H1 (cell line): ENCODE measurements at regions not wholly inside any gene's neighbourhood (a gene's known extent, or its start where the extent isn't known, plus 50 kb on each side); places are given as distances from the start of the nearest gene placed in this dataset.
A peak's percentile ranks its signal among the peaks of the same experiment; 100 is the strongest.

Experiments used
- CTCF ChIA-PET: fragments of 300-600 bp; sonication (Branson Sonifier 250); formaldehyde crosslinking; loops from one replicate; lab custom pipeline; 2021; ENCODE audit not compliant: partially characterized antibody; lab: Charles Lee
- POLR2A ChIA-PET: fragments of 300-600 bp; sonication (Branson Sonifier 250); formaldehyde crosslinking; loops from one replicate; lab custom pipeline; 2021; ENCODE audit warnings: inconsistent platforms; ENCODE audit not compliant: partially characterized antibody; lab: Charles Lee
- DNase-seq, 2 experiments: peaks; one replicate each; pipeline versions ENCODE4 v3.0.0 to v3.0.0-alpha.2; 2010 to 2022; ENCODE audit warnings: low spot score in 2 of 2, low read depth in 1 of 2, mixed read lengths in 1 of 2
- FAIRE-seq: peaks from 2 replicates; lab custom pipeline; 2011; peaks lifted over from hg19 to GRCh38; lab: Jason Lieb, UNC
- H2AFZ ChIP-seq: 2 replicates; pipeline ENCODE4 v1.8.1; 2012; ENCODE audit warnings: low read length, inconsistent platforms
- H2AK5ac ChIP-seq: 2 replicates; pipeline ENCODE4 v1.6.1; 2013; ENCODE audit warnings: low read depth, low read length
- H2BK120ac ChIP-seq: replicated peaks from 2 replicates; pipeline ENCODE3; 2013; ENCODE audit warnings: low read depth, low read length, inconsistent platforms
- H2BK12ac ChIP-seq: 2 replicates; pipeline ENCODE4 v1.6.1; 2013; ENCODE audit warnings: low read depth, low read length
- H2BK15ac ChIP-seq: 2 replicates; pipeline ENCODE4 v1.6.1; 2013; ENCODE audit warnings: low read length
- H2BK20ac ChIP-seq: 2 replicates; pipeline ENCODE4 v1.6.1; 2013; ENCODE audit warnings: low read length
- H2BK5ac ChIP-seq: 2 replicates; pipeline ENCODE4 v1.6.1; 2013; ENCODE audit warnings: low read depth, low read length
- H3K14ac ChIP-seq: 2 replicates; pipeline ENCODE4 v1.6.1; 2013; ENCODE audit warnings: inconsistent platforms; ENCODE audit not compliant: insufficient read length
- H3K18ac ChIP-seq: 2 replicates; pipeline ENCODE4 v1.6.1; 2013; ENCODE audit warnings: low read length; ENCODE audit errors: extremely low read depth
- H3K23ac ChIP-seq: 2 replicates; pipeline ENCODE4 v1.6.1; 2013; ENCODE audit warnings: inconsistent platforms; ENCODE audit not compliant: insufficient read length
- H3K23me2 ChIP-seq: 2 replicates; pipeline ENCODE4 v1.6.1; 2013; ENCODE audit warnings: low read depth, low read length
- H3K27ac ChIP-seq: 2 replicates; pipeline ENCODE4 v1.6.1; 2011; ENCODE audit warnings: low read depth, low read length, inconsistent platforms
- H3K27me3 ChIP-seq, 4 experiments: replicated peaks in 1 of 4; 1 replicate in 1 of 4; 2 replicates in 3 of 4; pipeline versions ENCODE4 v1.6.1 to v1.8.1; 2011 to 2013; ENCODE audit warnings: low read length in 3 of 4, mild to moderate bottlenecking in 3 of 4, inconsistent platforms in 2 of 4, mixed read lengths in 2 of 4, moderate library complexity in 1 of 4; ENCODE audit not compliant: control insufficient read depth in 3 of 4, insufficient read depth in 3 of 4; ENCODE audit errors: extremely low read depth in 1 of 4
- H3K36me3 ChIP-seq, 4 experiments: 2 replicates each; pipeline versions ENCODE4 v1.6.1 to v1.8.1; 2011 to 2013; ENCODE audit warnings: mild to moderate bottlenecking in 4 of 4, low read length in 3 of 4, moderate library complexity in 2 of 4, control low read depth in 1 of 4, inconsistent platforms in 1 of 4; ENCODE audit not compliant: insufficient read depth in 4 of 4, control insufficient read depth in 2 of 4
- H3K4ac ChIP-seq: replicated peaks from 2 replicates; pipeline ENCODE3; 2013; ENCODE audit warnings: low read length, low read depth, mixed read lengths, inconsistent platforms; ENCODE audit not compliant: insufficient read length
- H3K4me1 ChIP-seq, 4 experiments: replicated peaks in 1 of 4; 1 replicate in 1 of 4; 2 replicates in 3 of 4; pipeline versions ENCODE4 v1.6.1 to v1.8.1; 2011 to 2013; ENCODE audit warnings: low read length in 3 of 4, inconsistent platforms in 2 of 4, mixed read lengths in 1 of 4; ENCODE audit not compliant: insufficient read depth in 4 of 4, control insufficient read depth in 3 of 4
- H3K4me2 ChIP-seq, 2 experiments: 2 replicates each; pipeline versions ENCODE4 v1.6.1 to v1.8.1; 2011 to 2013; ENCODE audit warnings: low read depth in 2 of 2, low read length in 2 of 2, control low read depth in 1 of 2, inconsistent platforms in 1 of 2, mild to moderate bottlenecking in 1 of 2; ENCODE audit not compliant: insufficient read depth in 1 of 2
- H3K4me3 ChIP-seq, 4 experiments: fragments of 200-600, 300-600 bp in 1 of 4; sonication (generic), shearing (Covaris generic), sonication (Bioruptor Twin) in 1 of 4; 2 replicates each; pipeline versions ENCODE4 v1.5.1 to v1.8.1; 2011 to 2016; ENCODE audit warnings: low read length in 4 of 4, low read depth in 3 of 4, control low read depth in 2 of 4, inconsistent platforms in 2 of 4, mild to moderate bottlenecking in 2 of 4, mixed read lengths in 1 of 4, moderate library complexity in 1 of 4; ENCODE audit not compliant: insufficient read depth in 2 of 4; ENCODE audit errors: extremely low read depth in 1 of 4
- H3K56ac ChIP-seq: replicated peaks from 2 replicates; pipeline ENCODE3; 2013; ENCODE audit warnings: low read depth, mild to moderate bottlenecking, mixed read lengths, low read length, inconsistent platforms; ENCODE audit not compliant: insufficient read length
- H3K79me1 ChIP-seq: 2 replicates; pipeline ENCODE4 v1.6.1; 2013; ENCODE audit warnings: low read depth, low read length, control low read depth
- H3K79me2 ChIP-seq, 2 experiments: 2 replicates each; pipeline versions ENCODE4 v1.6.1 to v1.8.1; 2012 to 2013; ENCODE audit warnings: low read length in 2 of 2, mild to moderate bottlenecking in 2 of 2, inconsistent platforms in 1 of 2; ENCODE audit not compliant: insufficient read depth in 2 of 2, control insufficient read depth in 1 of 2
- H3K9ac ChIP-seq, 4 experiments: replicated peaks in 1 of 4; 1 replicate in 1 of 4; 2 replicates in 3 of 4; pipeline versions ENCODE4 v1.6.1 to v1.8.1; 2011 to 2013; ENCODE audit warnings: low read depth in 3 of 4, low read length in 3 of 4, control low read depth in 2 of 4, mild to moderate bottlenecking in 2 of 4, moderate library complexity in 2 of 4, inconsistent platforms in 1 of 4; ENCODE audit errors: extremely low read depth in 1 of 4
- H3K9me3 ChIP-seq, 2 experiments: 2 replicates each; pipeline versions ENCODE4 v1.6.1 to v1.8.1; 2012 to 2013; ENCODE audit warnings: mild to moderate bottlenecking in 2 of 2, moderate library complexity in 2 of 2, control low read depth in 1 of 2, inconsistent platforms in 1 of 2, low read depth in 1 of 2, low read length in 1 of 2, mixed read lengths in 1 of 2; ENCODE audit not compliant: insufficient read depth in 2 of 2
- H4K20me1 ChIP-seq, 2 experiments: replicated peaks in 1 of 2; 2 replicates each; pipeline versions ENCODE3 to v1.8.1; 2011 to 2013; ENCODE audit warnings: inconsistent platforms in 2 of 2, low read length in 2 of 2, mild to moderate bottlenecking in 1 of 2; ENCODE audit not compliant: insufficient read depth in 2 of 2, control insufficient read depth in 1 of 2
- H4K5ac ChIP-seq: 2 replicates; pipeline ENCODE4 v1.6.1; 2013; ENCODE audit warnings: low read length, low read depth, mixed read lengths, inconsistent platforms; ENCODE audit not compliant: insufficient read length
- H4K8ac ChIP-seq: 2 replicates; pipeline ENCODE4 v1.8.0; 2013; ENCODE audit warnings: mild to moderate bottlenecking, moderate library complexity, low read length, inconsistent platforms; ENCODE audit not compliant: insufficient read depth; ENCODE audit errors: extremely low read depth
- H4K91ac ChIP-seq: replicated peaks from 2 replicates; pipeline ENCODE3; 2013; ENCODE audit warnings: low read length, mixed read lengths, inconsistent platforms; ENCODE audit not compliant: insufficient read length
- CTBP2 ChIP-seq: IDR thresholded peaks from 2 replicates; pipeline ENCODE4 v1.7.0; 2011; ENCODE audit warnings: borderline replicate concordance, mild to moderate bottlenecking, moderate library complexity, mixed read lengths, low read length; ENCODE audit not compliant: insufficient read depth, insufficient read length
- POU5F1 ChIP-seq: IDR thresholded peaks from 2 replicates; pipeline ENCODE4 v1.6.1; 2011; ENCODE audit warnings: low read depth, mild to moderate bottlenecking, low read length, moderate library complexity
- SP1 ChIP-seq: IDR thresholded peaks from 2 replicates; pipeline ENCODE4 v1.6.1; 2011; ENCODE audit warnings: low read depth, low read length
- TCF12 ChIP-seq: IDR thresholded peaks from 2 replicates; pipeline ENCODE4 v1.6.1; 2011; ENCODE audit warnings: low read depth, mild to moderate bottlenecking, low read length
- TEAD4 ChIP-seq: IDR thresholded peaks from 2 replicates; pipeline ENCODE4 v1.6.1; 2012; ENCODE audit warnings: low read depth, low read length, inconsistent platforms, mixed read lengths
- WGBS, 2 experiments: shearing (Covaris generic) in 1 of 2; methylation state at CpG; one replicate each; pipeline versions ENCODE4 v1.1.6 to v1.1.7; 2013 to 2015; ENCODE audit warnings: low lambda C conversion rate in 2 of 2, mixed read lengths in 2 of 2, inconsistent platforms in 1 of 2, low coverage in 1 of 2, missing lambda C conversion rate in 1 of 2; ENCODE audit not compliant: insufficient replicate concordance in 2 of 2, insufficient coverage in 1 of 2, insufficient read length in 1 of 2; ENCODE audit errors: extremely low coverage in 1 of 2, missing lambda C conversion rate in 1 of 2; 5-methylcytosine and 5-hydroxymethylcytosine counted together
- TF ChIP-seq, protein P1 (sequence below): IDR thresholded peaks from 2 replicates; pipeline ENCODE4 v1.6.1; 2012; ENCODE audit warnings: inconsistent platforms

DNA sequence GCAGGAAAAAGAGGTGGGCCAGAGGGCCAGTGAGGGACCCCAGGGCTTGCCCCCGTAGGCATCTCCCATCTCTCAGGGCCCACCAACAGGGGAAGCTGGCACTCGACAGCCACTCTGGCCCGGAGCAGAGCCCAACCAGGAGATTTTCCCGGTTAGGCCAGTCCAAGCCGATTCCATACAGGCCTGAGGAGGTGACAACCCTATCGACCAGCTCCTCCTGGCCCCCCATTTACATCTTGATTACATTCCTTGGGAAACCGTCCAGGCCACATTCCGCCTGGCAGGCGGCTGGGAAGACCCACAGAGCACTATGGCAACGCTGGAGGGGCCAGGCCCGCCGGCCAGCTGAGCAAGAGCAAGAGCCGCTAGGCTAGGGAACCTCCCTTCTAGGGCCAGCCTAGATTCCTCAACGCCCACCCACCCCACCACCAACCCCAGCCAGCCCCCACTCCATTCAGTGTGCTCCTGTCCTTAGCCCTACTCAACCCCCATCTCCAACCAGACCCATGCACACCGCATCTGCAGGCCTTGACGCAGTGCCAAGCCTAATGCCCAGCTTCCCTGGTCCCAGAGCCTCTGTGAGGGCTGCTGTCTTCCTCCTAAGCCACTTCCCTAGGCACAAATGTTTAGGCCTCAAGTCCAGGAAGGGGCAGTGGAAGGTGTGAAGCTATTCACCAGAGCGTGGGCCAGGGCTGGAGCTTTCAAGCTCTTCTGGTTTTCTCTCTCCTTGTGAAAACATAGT lies 161.2 kb downstream of the EFNB1 start:
- Histone ChIP-seq H2AK5ac (no peak overlapping the region; the same call in 1 of the 2 replicates), H3K4ac (peak overlapping the region; percentile 75), H2BK12ac (no peak overlapping the region), H4K91ac (no peak overlapping the region), H3K4me2 (no peak overlapping the region), H2BK5ac (no peak overlapping the region), H2BK20ac (no peak overlapping the region), H3K27ac (no peak overlapping the region; the same call in 1 of the 2 replicates), H3K9me3 (no peaks in the 10 kb centered on the region), H3K56ac (no peak overlapping the region), H3K9ac (no peak overlapping the region), H3K4me3 (no peak overlapping the region), H3K4me1 (peaks cover 1 to 13% (median 4%) of the 10 kb centered on the region in 4 experiments; a peak in 6 of 7 replicates), H3K14ac (no peak overlapping the region), H3K79me2 (no peaks in the 10 kb centered on the region), H3K18ac (peak overlapping the region; percentile 60), H3K79me1 (no peaks in the 10 kb centered on the region), H3K27me3 (no peaks in the 10 kb centered on the region; a peak in 1 of 7 replicates), H2AFZ (no peak overlapping the region), H2BK120ac (no peak overlapping the region), H3K23ac (no peak overlapping the region), H3K23me2 (no peaks in the 10 kb centered on the region), H3K36me3 (no peaks in the 10 kb centered on the region), H4K5ac (no peak overlapping the region), H4K20me1 (no peaks in the 10 kb centered on the region), H2BK15ac (no peak overlapping the region), H4K8ac (no peak overlapping the region)
- WGBS, 2 experiments = 52% methylated on average over 5 of the region's 17 CpGs; no CpG with 5 or more reads in 1 of the 2 experiments
- POLR2A ChIA-PET = interaction anchor here (0.7 kb wide), 2 partner anchors 109 to 158 kb away, joined by 3 read pairs; no protein-coding TSS in a partner anchor
- DNase-seq (peak; percentile 29 to 58), FAIRE-seq (peak; percentile 77)
- TF ChIP-seq CTBP2 (peak; percentile 50), TCF12 (0 out of 2 replicates have a peak, but pooled peaks have one; percentile 43), POU5F1 (no peak), SP1 (0 out of 2 replicates have a peak, but pooled peaks have one; percentile 70), TEAD4 (peak; percentile 91)
- TF ChIP-seq, protein P1, sequence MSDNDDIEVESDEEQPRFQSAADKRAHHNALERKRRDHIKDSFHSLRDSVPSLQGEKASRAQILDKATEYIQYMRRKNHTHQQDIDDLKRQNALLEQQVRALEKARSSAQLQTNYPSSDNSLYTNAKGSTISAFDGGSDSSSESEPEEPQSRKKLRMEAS = 0 out of 2 replicates have a peak, but pooled peaks have one; percentile 15
- CTCF ChIA-PET = interaction anchor here (0.7 to 2.0 kb wide), 6 partner anchors 12 to 293 kb away, joined by 3 to 5 read pairs (median 4); no protein-coding TSS in a partner anchor
